22Rv1 (cell line): ENCODE measurements at regions not wholly inside any gene's neighbourhood (a gene's known extent, or its start where the extent isn't known, plus 50 kb on each side); places are given as distances from the start of the nearest gene placed in this dataset.

Experiments
- CTCF ChIP-seq: fragments of 450-650 bp; IDR thresholded peaks from 2 replicates; pipeline ENCODE4 v1.5.1; 2017; ENCODE audit warnings: mild to moderate bottlenecking
- ZFX ChIP-seq: fragments of 450-650 bp; IDR thresholded peaks from 2 replicates; pipeline ENCODE4 v1.6.1; 2017; ENCODE audit warnings: antibody characterized with exemption, borderline replicate concordance

GRCh38 chr1:219476716-219477115 is 136.2 kb downstream of the ZC3H11B start:
- no peak for TF ChIP-seq CTCF
- no peak for TF ChIP-seq ZFX
